ENCODE measurements at regions not wholly inside any gene's neighbourhood (a gene's known extent, or its start where the extent isn't known, plus 50 kb on each side); places are given as distances from the start of the nearest gene placed in this dataset.
"Not testable (repeated sequence)": the region's sequence is repeated elsewhere in the genome, so short reads cannot be mapped to it uniquely, and the experiment has no call there.

DNA sequence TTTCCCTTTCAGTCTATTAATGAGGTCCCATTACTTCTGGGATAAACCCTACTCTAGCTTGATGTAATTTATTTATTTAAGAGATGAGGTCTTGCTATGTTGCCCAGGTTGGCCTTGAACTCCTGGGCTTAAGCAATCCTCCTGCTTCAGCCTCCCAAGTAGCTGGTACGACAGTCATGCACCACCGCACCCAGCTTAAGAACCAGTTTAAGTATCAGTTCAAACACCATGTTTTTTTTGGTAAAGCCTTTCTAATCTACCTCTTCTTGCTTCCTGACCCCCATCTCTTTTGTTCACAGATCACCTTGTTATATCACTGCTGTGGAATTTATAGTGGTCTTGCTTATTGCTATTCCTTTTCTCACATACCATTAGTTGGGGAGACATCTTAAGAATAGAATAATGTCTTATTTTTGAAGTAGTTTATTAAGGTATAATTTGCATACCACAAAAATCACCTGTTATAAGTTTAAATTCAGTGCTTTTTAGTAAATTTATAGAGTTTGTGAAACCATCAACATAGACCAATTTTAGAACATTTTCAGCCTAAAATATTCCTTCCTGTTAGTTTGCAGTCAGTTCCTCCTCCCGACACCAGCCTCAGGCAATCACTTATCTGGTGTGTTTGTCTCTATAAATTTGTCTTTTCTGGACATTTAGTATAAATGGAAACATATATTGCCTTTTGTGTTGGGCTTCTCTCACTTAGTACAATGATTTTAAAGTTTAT lies 257.9 kb downstream of the PDCD6IP start:
- no peaks in the 10 kb centered on the region for H3K27me3 ChIP-seq (replicated peaks)
- no peak overlapping the region for H3K4me3 ChIP-seq (ENCODE audit: low read depth, low read length)
- TF ChIP-seq, protein P1, sequence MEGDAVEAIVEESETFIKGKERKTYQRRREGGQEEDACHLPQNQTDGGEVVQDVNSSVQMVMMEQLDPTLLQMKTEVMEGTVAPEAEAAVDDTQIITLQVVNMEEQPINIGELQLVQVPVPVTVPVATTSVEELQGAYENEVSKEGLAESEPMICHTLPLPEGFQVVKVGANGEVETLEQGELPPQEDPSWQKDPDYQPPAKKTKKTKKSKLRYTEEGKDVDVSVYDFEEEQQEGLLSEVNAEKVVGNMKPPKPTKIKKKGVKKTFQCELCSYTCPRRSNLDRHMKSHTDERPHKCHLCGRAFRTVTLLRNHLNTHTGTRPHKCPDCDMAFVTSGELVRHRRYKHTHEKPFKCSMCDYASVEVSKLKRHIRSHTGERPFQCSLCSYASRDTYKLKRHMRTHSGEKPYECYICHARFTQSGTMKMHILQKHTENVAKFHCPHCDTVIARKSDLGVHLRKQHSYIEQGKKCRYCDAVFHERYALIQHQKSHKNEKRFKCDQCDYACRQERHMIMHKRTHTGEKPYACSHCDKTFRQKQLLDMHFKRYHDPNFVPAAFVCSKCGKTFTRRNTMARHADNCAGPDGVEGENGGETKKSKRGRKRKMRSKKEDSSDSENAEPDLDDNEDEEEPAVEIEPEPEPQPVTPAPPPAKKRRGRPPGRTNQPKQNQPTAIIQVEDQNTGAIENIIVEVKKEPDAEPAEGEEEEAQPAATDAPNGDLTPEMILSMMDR (IDR thresholded peaks at IDR 0.05; ENCODE audit: low read depth, low read length, missing control alignments) = no peak
- in situ Hi-C loops (cut with HindIII; ENCODE audit: low pct_ligation_motif_present, low sequenced_read_pairs) = no loop called here
- H3K36me3 ChIP-seq (replicated peaks) = no peaks in the 10 kb centered on the region
- no peak for DNase-seq
- no peak overlapping the region for H3K27ac ChIP-seq

DNA sequence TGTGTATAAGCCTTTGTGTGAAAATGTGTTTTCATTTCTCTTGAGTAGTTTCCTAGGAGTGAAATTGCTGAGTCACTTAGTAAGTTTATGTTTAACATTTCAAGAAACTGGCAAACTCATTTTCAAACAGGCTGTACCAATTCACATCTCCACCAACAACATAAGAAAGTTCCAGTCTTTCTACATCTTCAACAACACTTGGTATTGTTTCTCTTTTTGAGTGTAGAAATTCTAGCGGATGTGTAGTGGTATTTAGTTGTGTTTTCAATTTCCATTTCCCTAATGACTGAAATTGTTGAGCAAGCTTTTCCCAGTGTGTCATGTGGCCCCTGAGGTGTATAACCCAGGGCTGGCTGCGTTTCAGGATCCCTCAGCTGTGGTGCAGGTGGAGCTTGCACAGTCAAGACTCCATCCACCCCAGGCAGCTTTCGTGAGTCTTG lies 258.5 kb downstream of the PDCD6IP start:
- in situ Hi-C loops (cut with HindIII; ENCODE audit: low pct_ligation_motif_present, low sequenced_read_pairs) = no loop called here
- H3K36me3 ChIP-seq (replicated peaks) = no peaks in the 10 kb centered on the region
- no peak overlapping the region for H3K27ac ChIP-seq
- H3K4me3 ChIP-seq (ENCODE audit: low read depth, low read length) = no peak overlapping the region
- TF ChIP-seq, protein P1 (IDR thresholded peaks at IDR 0.05; ENCODE audit: low read depth, low read length, missing control alignments) = no peak
- H3K27me3 ChIP-seq (replicated peaks) = no peaks in the 10 kb centered on the region
- DNase-seq = no peak

DNA sequence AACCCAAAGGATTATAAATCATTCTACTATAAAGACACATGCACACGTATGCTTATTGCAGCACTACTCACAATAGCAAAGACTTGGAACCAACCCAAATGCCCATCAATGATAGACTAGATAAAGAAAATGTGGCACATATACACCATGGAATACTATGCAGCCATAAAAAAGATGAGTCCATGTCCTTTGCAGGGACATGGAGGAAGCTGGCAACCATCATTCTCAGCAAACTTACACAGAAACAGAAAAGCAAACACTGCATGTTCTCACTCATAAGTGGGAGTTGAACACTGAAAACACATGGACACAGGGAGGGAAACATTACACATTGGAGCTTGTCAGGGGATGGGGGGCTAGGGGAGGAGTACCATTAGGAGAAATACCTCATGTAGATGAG lies 262.6 kb downstream of the PDCD6IP start:
- in situ Hi-C loops (cut with HindIII; ENCODE audit: low pct_ligation_motif_present, low sequenced_read_pairs); H3K27ac ChIP-seq; DNase-seq; H3K36me3 ChIP-seq (replicated peaks); H3K4me3 ChIP-seq (ENCODE audit: low read depth, low read length); H3K27me3 ChIP-seq (replicated peaks): not testable (repeated sequence)

DNA sequence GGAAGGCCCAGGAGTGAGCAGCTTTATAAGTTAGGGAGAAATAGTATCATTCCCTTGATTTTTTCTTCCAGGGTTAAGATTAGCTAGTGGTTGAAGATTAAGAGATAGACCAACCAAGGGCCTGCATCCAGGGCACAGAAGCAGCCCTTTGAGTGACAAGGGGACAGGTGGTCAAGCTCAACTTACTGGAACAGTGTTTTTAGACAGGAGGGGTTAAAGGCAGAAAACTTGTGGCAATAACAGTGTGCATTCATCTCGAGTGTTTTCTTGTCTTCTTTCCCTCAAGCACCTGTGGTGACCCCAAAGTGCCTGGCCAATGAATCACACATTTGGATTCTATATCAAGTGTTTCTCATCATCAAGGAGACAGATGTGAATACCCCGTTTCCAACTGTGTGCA lies 267.5 kb downstream of the PDCD6IP start:
- Histone ChIP-seq H3K36me3 (replicated peaks) (no peaks in the 10 kb centered on the region), H3K27me3 (replicated peaks) (no peaks in the 10 kb centered on the region), H3K4me3 (ENCODE audit: low read depth, low read length) (no peak overlapping the region), H3K27ac (no peak overlapping the region)
- TF ChIP-seq, protein P1 (IDR thresholded peaks at IDR 0.05; ENCODE audit: low read depth, low read length, missing control alignments) = no peak
- in situ Hi-C loops (cut with HindIII; ENCODE audit: low pct_ligation_motif_present, low sequenced_read_pairs) = no loop called here
- no peak for DNase-seq

DNA sequence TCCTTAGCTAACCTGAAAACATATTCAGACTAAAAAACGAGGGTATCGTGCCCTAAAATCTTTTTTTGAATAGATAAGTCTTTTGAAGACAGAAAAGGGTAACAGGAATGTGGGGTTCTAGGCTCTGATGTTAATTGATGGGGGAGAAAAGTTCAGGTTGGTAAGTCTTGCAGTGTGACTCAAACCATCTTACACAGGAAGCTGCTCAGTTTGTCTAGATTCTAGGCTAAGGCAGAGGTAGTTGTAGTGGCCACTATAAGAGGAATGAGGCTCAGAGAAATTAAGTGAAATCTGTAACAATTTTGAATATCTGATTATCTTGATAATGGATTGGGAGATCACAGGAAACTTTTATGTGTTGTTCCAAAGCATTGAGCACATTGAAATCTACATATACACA lies 267.9 kb downstream of the PDCD6IP start:
- DNase-seq = no peak
- no peaks in the 10 kb centered on the region for H3K27me3 ChIP-seq (replicated peaks)
- H3K4me3 ChIP-seq (ENCODE audit: low read depth, low read length) = no peak overlapping the region
- H3K27ac ChIP-seq = no peak overlapping the region
- TF ChIP-seq, protein P1 (IDR thresholded peaks at IDR 0.05; ENCODE audit: low read depth, low read length, missing control alignments) = no peak
- in situ Hi-C loops (cut with HindIII; ENCODE audit: low pct_ligation_motif_present, low sequenced_read_pairs) = no loop called here
- no peaks in the 10 kb centered on the region for H3K36me3 ChIP-seq (replicated peaks)

DNA sequence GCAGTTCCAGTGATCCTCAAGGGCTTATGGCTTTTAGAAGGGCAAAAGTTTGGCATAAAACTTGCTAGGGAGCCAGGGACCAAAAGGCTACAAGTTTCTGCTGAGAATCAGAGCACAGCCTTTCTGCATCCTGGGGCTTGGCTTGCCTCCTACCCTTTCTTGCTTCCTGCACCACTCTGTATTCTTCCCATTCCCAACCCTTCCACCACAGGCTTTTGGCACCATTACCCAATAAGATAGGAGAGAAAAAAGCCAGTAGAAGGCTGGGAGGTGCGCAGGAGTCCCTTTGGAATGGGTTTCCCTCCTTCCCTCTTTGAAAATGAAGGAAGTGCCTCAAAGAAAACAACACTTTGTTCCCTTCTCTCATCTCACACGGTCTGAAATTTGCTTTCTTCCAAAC lies 268.6 kb downstream of the PDCD6IP start:
- in situ Hi-C loops (cut with HindIII; ENCODE audit: low pct_ligation_motif_present, low sequenced_read_pairs) = no loop called here
- no peak overlapping the region for H3K27ac ChIP-seq

More for the DNA sequence above, 268.6 kb downstream of the PDCD6IP start:
- Histone ChIP-seq H3K36me3 (replicated peaks) (no peaks in the 10 kb centered on the region), H3K27me3 (replicated peaks) (no peaks in the 10 kb centered on the region), H3K4me3 (ENCODE audit: low read depth, low read length) (no peak overlapping the region)
- TF ChIP-seq, protein P1 (IDR thresholded peaks at IDR 0.05; ENCODE audit: low read depth, low read length, missing control alignments) = no peak
- no peak for DNase-seq

Data from brain microvascular endothelial cell (primary cell).